HL-60 (cell line): ENCODE measurements at regions not wholly inside any gene's neighbourhood (a gene's known extent, or its start where the extent isn't known, plus 50 kb on each side); places are given as distances from the start of the nearest gene placed in this dataset.

Experiments used
- CTCF ChIP-seq: IDR thresholded peaks from one replicate; pipeline ENCODE4 v1.5.1; 2011; ENCODE audit warnings: low read length, control low read depth, inconsistent platforms; ENCODE audit not compliant: insufficient read depth
- GABPA ChIP-seq: IDR thresholded peaks from 2 replicates; pipeline ENCODE4 v1.6.1; 2012; ENCODE audit warnings: low read depth
- POLR2AphosphoS5 ChIP-seq: IDR thresholded peaks from 2 replicates; pipeline ENCODE4 v1.6.1; 2012; ENCODE audit warnings: low read depth
- SPI1 ChIP-seq: IDR thresholded peaks from 2 replicates; pipeline ENCODE4 v1.6.1; 2012; ENCODE audit warnings: low read depth, mild to moderate bottlenecking, borderline replicate concordance
- TF ChIP-seq, protein P1 (sequence below): IDR thresholded peaks from 2 replicates; pipeline ENCODE4 v1.6.1; 2012; ENCODE audit warnings: low read depth; ENCODE audit not compliant: insufficient replicate concordance

DNA sequence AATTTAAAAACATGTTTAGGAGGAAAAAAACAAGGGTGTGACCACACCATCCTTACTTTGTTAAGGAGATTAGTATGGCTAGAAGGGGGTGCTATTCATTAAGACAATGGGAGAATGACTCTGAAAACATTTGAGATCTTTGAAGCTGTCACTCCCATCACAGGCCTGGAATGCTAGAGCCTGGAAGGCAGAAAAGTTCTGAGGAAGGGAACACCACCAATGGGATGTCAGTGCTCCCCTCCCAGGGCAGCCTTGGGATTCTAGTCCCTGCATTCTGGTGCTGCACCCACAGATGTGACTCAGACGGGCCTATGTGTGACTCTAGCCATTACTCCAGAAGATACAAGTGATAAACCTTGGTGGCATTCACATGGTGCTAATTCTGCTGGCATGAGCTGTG is 162.2 kb upstream of the ANXA10 start:
- TF ChIP-seq CTCF (no peak), POLR2AphosphoS5 (no peak), SPI1 (no peak), GABPA (no peak)
- TF ChIP-seq, protein P1, sequence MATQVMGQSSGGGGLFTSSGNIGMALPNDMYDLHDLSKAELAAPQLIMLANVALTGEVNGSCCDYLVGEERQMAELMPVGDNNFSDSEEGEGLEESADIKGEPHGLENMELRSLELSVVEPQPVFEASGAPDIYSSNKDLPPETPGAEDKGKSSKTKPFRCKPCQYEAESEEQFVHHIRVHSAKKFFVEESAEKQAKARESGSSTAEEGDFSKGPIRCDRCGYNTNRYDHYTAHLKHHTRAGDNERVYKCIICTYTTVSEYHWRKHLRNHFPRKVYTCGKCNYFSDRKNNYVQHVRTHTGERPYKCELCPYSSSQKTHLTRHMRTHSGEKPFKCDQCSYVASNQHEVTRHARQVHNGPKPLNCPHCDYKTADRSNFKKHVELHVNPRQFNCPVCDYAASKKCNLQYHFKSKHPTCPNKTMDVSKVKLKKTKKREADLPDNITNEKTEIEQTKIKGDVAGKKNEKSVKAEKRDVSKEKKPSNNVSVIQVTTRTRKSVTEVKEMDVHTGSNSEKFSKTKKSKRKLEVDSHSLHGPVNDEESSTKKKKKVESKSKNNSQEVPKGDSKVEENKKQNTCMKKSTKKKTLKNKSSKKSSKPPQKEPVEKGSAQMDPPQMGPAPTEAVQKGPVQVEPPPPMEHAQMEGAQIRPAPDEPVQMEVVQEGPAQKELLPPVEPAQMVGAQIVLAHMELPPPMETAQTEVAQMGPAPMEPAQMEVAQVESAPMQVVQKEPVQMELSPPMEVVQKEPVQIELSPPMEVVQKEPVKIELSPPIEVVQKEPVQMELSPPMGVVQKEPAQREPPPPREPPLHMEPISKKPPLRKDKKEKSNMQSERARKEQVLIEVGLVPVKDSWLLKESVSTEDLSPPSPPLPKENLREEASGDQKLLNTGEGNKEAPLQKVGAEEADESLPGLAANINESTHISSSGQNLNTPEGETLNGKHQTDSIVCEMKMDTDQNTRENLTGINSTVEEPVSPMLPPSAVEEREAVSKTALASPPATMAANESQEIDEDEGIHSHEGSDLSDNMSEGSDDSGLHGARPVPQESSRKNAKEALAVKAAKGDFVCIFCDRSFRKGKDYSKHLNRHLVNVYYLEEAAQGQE, result no peak
